Panc1 (cell line): ENCODE measurements at regions not wholly inside any gene's neighbourhood (a gene's known extent, or its start where the extent isn't known, plus 50 kb on each side); places are given as distances from the start of the nearest gene placed in this dataset.

Source experiments
- ATAC-seq: fragments of 200-7000 bp; cut with Tn5 transposase; 2 replicates; pipeline ENCODE4 v1.9.1; 2020; ENCODE audit warnings: mild to moderate bottlenecking, moderate library complexity
- BruUV-seq: library from RNA; stranded (reverse); fragments of 400-500 nt; replicated peaks from 2 replicates; lab custom pipeline; 2021; lab: Mats Ljungman, UMichigan
- CTCF ChIA-PET: fragments of 300-600 bp; sonication (Branson Sonifier 250); formaldehyde crosslinking; loops from one replicate; lab custom pipeline; 2022; ENCODE audit warnings: antibody characterized with exemption; lab: Charles Lee
- POLR2A ChIA-PET: fragments of 300-600 bp; sonication (Branson Sonifier 250); formaldehyde crosslinking; loops from one replicate; lab custom pipeline; 2022; ENCODE audit warnings: antibody characterized with exemption; lab: Charles Lee
- DNase-seq: peaks from one replicate; pipeline ENCODE4 v3.0.0-alpha.2; 2010; ENCODE audit warnings: low read depth, low spot score
- H3K27ac ChIP-seq: 2 replicates; pipeline ENCODE4 v1.5.1; 2011; ENCODE audit warnings: mild to moderate bottlenecking, low read length, inconsistent platforms
- H3K27me3 ChIP-seq: fragments of 200-500 bp; sonication (Bioruptor generic); 2 replicates; pipeline ENCODE4 v1.6.0; 2014; ENCODE audit warnings: low read length, inconsistent platforms; ENCODE audit not compliant: control insufficient read depth, insufficient read depth
- H3K36me3 ChIP-seq: fragments of 200-500 bp; sonication (Bioruptor generic); 2 replicates; pipeline ENCODE4 v1.5.1; 2014; ENCODE audit warnings: inconsistent platforms, mild to moderate bottlenecking, low read length, moderate library complexity; ENCODE audit not compliant: control insufficient read depth, insufficient read depth
- H3K4me1 ChIP-seq: 2 replicates; pipeline ENCODE4 v1.5.1; 2011; ENCODE audit warnings: inconsistent platforms, mild to moderate bottlenecking, low read length, moderate library complexity; ENCODE audit not compliant: control insufficient read depth, insufficient read depth
- H3K4me3 ChIP-seq, 2 experiments: 2 replicates each; pipeline ENCODE4 v1.5.1; 2011 to 2012; ENCODE audit warnings: low read depth in 2 of 2, low read length in 2 of 2, mild to moderate bottlenecking in 2 of 2, inconsistent platforms in 1 of 2, moderate library complexity in 1 of 2
- H3K9me3 ChIP-seq: fragments of 200-500 bp; sonication (Bioruptor generic); 2 replicates; pipeline ENCODE4 v1.5.1; 2014; ENCODE audit warnings: low read depth, mild to moderate bottlenecking, inconsistent platforms, low read length, moderate library complexity; ENCODE audit not compliant: control insufficient read depth, insufficient read depth
- POLR2AphosphoS5 ChIP-seq: IDR thresholded peaks from 2 replicates; pipeline ENCODE4 v1.6.1; 2012; ENCODE audit warnings: mild to moderate bottlenecking, low read depth, low read length, moderate library complexity
- REST ChIP-seq, 2 experiments: IDR thresholded peaks; 2 replicates each; pipeline ENCODE4 v1.6.1; 2011 to 2012; ENCODE audit warnings: low read depth in 2 of 2, control low read depth in 1 of 2, low read length in 1 of 2, mild to moderate bottlenecking in 1 of 2, moderate library complexity in 1 of 2; ENCODE audit not compliant: insufficient read depth in 1 of 2
- SIN3A ChIP-seq: IDR thresholded peaks from 2 replicates; pipeline ENCODE4 v1.6.1; 2012; ENCODE audit warnings: low read depth, mild to moderate bottlenecking, low read length, moderate library complexity, borderline replicate concordance; ENCODE audit not compliant: insufficient read depth
- TCF7L2 ChIP-seq: IDR thresholded peaks from 2 replicates; pipeline ENCODE4 v1.6.1; 2011; ENCODE audit warnings: mild to moderate bottlenecking, low read depth, low read length, inconsistent platforms
- in situ Hi-C: cut with HindIII; loops from 2 replicates; pipeline ENCODE4 v1.10.0; 2016; ENCODE audit warnings: low sequenced_read_pairs, low pct_unique_long_range_greater_than_20kb
- intact Hi-C: fragments of 100-400 bp; cut with micrococcal nuclease; formaldehyde crosslinking; loops from one replicate; pipeline ENCODE4 v1.10.0; 2022; ENCODE audit not compliant: unreplicated experiment

GRCh38 chr10:2014541-2014940 is 277.2 kb upstream of the ADARB2 start:
- CTCF ChIA-PET: no interaction called here

GRCh38 chr10:2012209-2012608 is 274.9 kb upstream of the ADARB2 start:
- POLR2A ChIA-PET: no interaction called here
- ATAC-seq: no peak
- Histone ChIP-seq H3K27ac (no peak overlapping the region), H3K4me1 (no peaks in the 10 kb centered on the region), H3K36me3 (no peaks in the 10 kb centered on the region), H3K9me3 (no peaks in the 10 kb centered on the region), H3K4me3 (no peak overlapping the region), H3K27me3 (no peaks in the 10 kb centered on the region)
- CTCF ChIA-PET: no interaction called here
- in situ Hi-C loops: no loop called here
- intact Hi-C loops: no loop called here
- TF ChIP-seq POLR2AphosphoS5: no peak
- no peak for DNase-seq
- BruUV-seq: no TSS peak

More at GRCh38 chr10:2014541-2014940, 277.2 kb upstream of the ADARB2 start:
- no peaks in the 10 kb centered on the region for H3K27me3 ChIP-seq
- BruUV-seq: no TSS peak
- POLR2A ChIA-PET: no interaction called here
- no peaks in the 10 kb centered on the region for H3K36me3 ChIP-seq
- H3K4me3 ChIP-seq: no peak overlapping the region
- intact Hi-C loops: no loop called here
- no peak for TF ChIP-seq SIN3A
- TF ChIP-seq POLR2AphosphoS5: no peak
- ATAC-seq: no peak
- H3K27ac ChIP-seq: no peak overlapping the region
- H3K9me3 ChIP-seq: no peaks in the 10 kb centered on the region
- no peaks in the 10 kb centered on the region for H3K4me1 ChIP-seq
- in situ Hi-C loops: no loop called here
- DNase-seq: no peak

- ChIA-PET CTCF (no interaction called here), POLR2A (no interaction called here)
- intact Hi-C loops (no loop called here), in situ Hi-C loops (no loop called here)
- TF ChIP-seq REST (IDR thresholded peaks at IDR 0.05; ENCODE audit: insufficient read depth in 1 of 2, low read depth in 2 of 2, low read length in 1 of 2): peak in 1 of 2 experiments; percentile 70; a peak in 1 of 4 replicates
- TF ChIP-seq TCF7L2: no peak
- Histone ChIP-seq H3K4me1 (no peaks in the 10 kb centered on the region), H3K36me3 (no peaks in the 10 kb centered on the region), H3K4me3 (no peak overlapping the region), H3K27ac (no peak overlapping the region), H3K9me3 (no peaks in the 10 kb centered on the region), H3K27me3 (no peaks in the 10 kb centered on the region)
- DNase-seq: no peak
- no peak for ATAC-seq
- no TSS peak for BruUV-seq
Measured at GRCh38 chr10:2011106-2011716, 273.9 kb upstream of the ADARB2 start.

DNA sequence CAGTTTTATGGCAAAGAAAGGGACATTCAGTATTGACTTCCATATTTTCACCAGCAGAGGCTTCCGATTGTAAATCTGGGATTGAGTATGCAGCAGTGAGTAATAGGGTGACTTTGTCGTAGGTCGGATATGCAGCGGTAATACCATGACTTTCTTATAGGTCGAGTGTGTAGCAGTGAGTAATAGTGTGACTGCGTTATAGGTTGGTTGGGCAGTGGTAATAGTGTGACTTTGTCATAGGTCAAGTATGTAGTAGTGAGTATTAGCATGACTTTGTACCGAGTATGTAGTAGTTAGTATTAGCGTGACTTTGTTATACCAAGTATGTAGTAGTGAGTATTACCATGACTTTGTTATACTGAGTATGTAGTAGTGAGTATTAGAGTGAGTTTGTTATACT is 268.2 kb upstream of the ADARB2 start:
- H3K27me3 ChIP-seq: no peaks in the 10 kb centered on the region
- H3K36me3 ChIP-seq: no peaks in the 10 kb centered on the region
- H3K4me3 ChIP-seq: no peak overlapping the region
- DNase-seq (no peak), ATAC-seq (no peak)
- H3K4me1 ChIP-seq: no peaks in the 10 kb centered on the region
- no peak for TF ChIP-seq SIN3A
- H3K27ac ChIP-seq: no peak overlapping the region
- ChIA-PET POLR2A (no interaction called here), CTCF (no interaction called here)
- H3K9me3 ChIP-seq: no peaks in the 10 kb centered on the region
- intact Hi-C loops (no loop called here), in situ Hi-C loops (no loop called here)
- no TSS peak for BruUV-seq
